HL-60 (cell line): ENCODE measurements at regions not wholly inside any gene's neighbourhood (a gene's known extent, or its start where the extent isn't known, plus 50 kb on each side); places are given as distances from the start of the nearest gene placed in this dataset.

Experiments used
- DNase-seq, 2 experiments: peaks; one replicate each; pipeline ENCODE4 v3.0.0-alpha.2; 2010 to 2020; ENCODE audit warnings: low read depth in 1 of 2, low spot score in 1 of 2
- H3K27ac ChIP-seq: fragments of 250-450 bp; sonication (Bioruptor Pico); replicated peaks from 2 replicates; pipeline ENCODE4 v1.5.1; 2020; ENCODE audit warnings: mild to moderate bottlenecking, moderate library complexity
- H3K27me3 ChIP-seq: fragments of 250-450 bp; sonication (Bioruptor Pico); 2 replicates; pipeline ENCODE4 v1.5.1; 2021; ENCODE audit warnings: mild to moderate bottlenecking, moderate library complexity; ENCODE audit not compliant: insufficient read depth, poor library complexity, severe bottlenecking
- H3K4me3 ChIP-seq: replicated peaks from 2 replicates; pipeline ENCODE4 v1.5.1; 2011; ENCODE audit warnings: mild to moderate bottlenecking, control low read depth, low read length; ENCODE audit not compliant: insufficient read depth
- GABPA ChIP-seq: IDR thresholded peaks from 2 replicates; pipeline ENCODE4 v1.6.1; 2012; ENCODE audit warnings: low read depth
- POLR2AphosphoS5 ChIP-seq: IDR thresholded peaks from 2 replicates; pipeline ENCODE4 v1.6.1; 2012; ENCODE audit warnings: low read depth
- SPI1 ChIP-seq: IDR thresholded peaks from 2 replicates; pipeline ENCODE4 v1.6.1; 2012; ENCODE audit warnings: low read depth, mild to moderate bottlenecking, borderline replicate concordance
- TF ChIP-seq, protein P1 (sequence below): IDR thresholded peaks from 2 replicates; pipeline ENCODE4 v1.6.1; 2012; ENCODE audit warnings: low read depth; ENCODE audit not compliant: insufficient replicate concordance
- TF ChIP-seq, protein P2 (sequence below): IDR thresholded peaks from one replicate; pipeline ENCODE4 v1.5.1; 2011; ENCODE audit warnings: low read length, control low read depth, inconsistent platforms; ENCODE audit not compliant: insufficient read depth

DNA sequence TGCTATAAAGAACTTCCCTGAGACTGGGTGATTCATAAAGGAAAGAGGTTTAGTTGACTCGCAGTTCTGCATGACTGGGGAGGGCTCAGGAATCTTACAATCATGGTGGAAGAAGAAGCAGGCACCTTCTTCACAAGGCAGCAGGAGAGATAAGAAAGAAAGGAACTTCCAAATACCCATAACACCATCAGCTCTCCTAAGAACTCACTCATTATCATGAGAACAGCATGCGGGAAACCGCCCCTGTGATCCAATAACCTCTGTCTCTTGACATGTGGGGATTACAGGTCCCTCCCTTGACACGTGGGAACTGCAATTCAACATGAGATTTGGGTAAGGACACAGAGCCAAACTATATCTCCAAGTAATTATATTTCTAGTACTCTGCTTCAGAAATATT lies 163.8 kb upstream of the CDH20 start:
- no peaks in the 10 kb centered on the region for H3K27me3 ChIP-seq
- H3K27ac ChIP-seq: no peak overlapping the region
- no peak for DNase-seq
- TF ChIP-seq, protein P1, sequence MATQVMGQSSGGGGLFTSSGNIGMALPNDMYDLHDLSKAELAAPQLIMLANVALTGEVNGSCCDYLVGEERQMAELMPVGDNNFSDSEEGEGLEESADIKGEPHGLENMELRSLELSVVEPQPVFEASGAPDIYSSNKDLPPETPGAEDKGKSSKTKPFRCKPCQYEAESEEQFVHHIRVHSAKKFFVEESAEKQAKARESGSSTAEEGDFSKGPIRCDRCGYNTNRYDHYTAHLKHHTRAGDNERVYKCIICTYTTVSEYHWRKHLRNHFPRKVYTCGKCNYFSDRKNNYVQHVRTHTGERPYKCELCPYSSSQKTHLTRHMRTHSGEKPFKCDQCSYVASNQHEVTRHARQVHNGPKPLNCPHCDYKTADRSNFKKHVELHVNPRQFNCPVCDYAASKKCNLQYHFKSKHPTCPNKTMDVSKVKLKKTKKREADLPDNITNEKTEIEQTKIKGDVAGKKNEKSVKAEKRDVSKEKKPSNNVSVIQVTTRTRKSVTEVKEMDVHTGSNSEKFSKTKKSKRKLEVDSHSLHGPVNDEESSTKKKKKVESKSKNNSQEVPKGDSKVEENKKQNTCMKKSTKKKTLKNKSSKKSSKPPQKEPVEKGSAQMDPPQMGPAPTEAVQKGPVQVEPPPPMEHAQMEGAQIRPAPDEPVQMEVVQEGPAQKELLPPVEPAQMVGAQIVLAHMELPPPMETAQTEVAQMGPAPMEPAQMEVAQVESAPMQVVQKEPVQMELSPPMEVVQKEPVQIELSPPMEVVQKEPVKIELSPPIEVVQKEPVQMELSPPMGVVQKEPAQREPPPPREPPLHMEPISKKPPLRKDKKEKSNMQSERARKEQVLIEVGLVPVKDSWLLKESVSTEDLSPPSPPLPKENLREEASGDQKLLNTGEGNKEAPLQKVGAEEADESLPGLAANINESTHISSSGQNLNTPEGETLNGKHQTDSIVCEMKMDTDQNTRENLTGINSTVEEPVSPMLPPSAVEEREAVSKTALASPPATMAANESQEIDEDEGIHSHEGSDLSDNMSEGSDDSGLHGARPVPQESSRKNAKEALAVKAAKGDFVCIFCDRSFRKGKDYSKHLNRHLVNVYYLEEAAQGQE: no peak
- H3K4me3 ChIP-seq: no peak overlapping the region

DNA sequence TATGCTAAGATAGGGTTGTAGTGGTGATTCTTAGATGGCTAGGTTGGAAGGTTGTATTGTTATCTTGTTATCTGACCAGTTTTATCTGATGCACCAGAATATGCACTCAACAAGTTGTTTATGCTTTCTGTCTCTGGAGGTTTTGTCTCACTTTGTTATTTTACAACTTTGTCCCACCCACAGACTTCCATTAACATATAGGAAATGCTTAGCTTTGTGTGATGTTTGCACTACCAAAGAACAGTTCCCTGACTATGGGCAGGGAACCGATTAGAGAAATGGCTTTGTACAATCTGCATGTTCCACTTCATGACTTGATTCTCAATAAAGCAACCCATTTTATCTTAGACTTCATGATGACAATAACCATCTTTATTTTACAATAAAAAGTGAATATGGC lies 160.6 kb upstream of the CDH20 start:
- no peak for TF ChIP-seq POLR2AphosphoS5
- TF ChIP-seq, protein P1: no peak
- TF ChIP-seq GABPA: no peak
- TF ChIP-seq, protein P2, sequence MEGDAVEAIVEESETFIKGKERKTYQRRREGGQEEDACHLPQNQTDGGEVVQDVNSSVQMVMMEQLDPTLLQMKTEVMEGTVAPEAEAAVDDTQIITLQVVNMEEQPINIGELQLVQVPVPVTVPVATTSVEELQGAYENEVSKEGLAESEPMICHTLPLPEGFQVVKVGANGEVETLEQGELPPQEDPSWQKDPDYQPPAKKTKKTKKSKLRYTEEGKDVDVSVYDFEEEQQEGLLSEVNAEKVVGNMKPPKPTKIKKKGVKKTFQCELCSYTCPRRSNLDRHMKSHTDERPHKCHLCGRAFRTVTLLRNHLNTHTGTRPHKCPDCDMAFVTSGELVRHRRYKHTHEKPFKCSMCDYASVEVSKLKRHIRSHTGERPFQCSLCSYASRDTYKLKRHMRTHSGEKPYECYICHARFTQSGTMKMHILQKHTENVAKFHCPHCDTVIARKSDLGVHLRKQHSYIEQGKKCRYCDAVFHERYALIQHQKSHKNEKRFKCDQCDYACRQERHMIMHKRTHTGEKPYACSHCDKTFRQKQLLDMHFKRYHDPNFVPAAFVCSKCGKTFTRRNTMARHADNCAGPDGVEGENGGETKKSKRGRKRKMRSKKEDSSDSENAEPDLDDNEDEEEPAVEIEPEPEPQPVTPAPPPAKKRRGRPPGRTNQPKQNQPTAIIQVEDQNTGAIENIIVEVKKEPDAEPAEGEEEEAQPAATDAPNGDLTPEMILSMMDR: no peak
- no peak for TF ChIP-seq SPI1
- H3K4me3 ChIP-seq: no peak overlapping the region
- DNase-seq: no peak
- no peak overlapping the region for H3K27ac ChIP-seq
- H3K27me3 ChIP-seq: no peaks in the 10 kb centered on the region

DNA sequence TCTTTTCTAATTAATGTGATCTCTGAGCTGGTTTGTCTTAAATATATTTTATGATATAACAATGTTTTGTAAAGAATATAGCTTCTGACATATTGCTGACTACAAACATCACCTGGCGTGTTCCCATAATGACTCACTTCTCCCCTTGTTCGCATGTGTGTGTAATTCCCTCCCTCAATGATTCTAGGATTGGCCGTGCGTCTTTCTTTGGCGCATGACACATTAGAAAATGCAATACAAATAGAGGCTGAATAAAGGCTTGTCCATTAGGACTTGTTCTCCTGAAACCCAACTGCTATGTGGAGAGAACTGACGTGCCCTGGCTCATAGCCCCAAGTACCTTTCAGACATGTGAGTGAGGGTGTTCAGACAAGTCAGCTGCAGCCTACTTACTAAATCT lies 159.7 kb upstream of the CDH20 start:
- no peak overlapping the region for H3K4me3 ChIP-seq
- no peak for DNase-seq
- no peaks in the 10 kb centered on the region for H3K27me3 ChIP-seq
- H3K27ac ChIP-seq: no peak overlapping the region
- no peak for TF ChIP-seq SPI1
- no peak for TF ChIP-seq GABPA
- TF ChIP-seq POLR2AphosphoS5: no peak
- TF ChIP-seq, protein P1: no peak
- TF ChIP-seq, protein P2: no peak

DNA sequence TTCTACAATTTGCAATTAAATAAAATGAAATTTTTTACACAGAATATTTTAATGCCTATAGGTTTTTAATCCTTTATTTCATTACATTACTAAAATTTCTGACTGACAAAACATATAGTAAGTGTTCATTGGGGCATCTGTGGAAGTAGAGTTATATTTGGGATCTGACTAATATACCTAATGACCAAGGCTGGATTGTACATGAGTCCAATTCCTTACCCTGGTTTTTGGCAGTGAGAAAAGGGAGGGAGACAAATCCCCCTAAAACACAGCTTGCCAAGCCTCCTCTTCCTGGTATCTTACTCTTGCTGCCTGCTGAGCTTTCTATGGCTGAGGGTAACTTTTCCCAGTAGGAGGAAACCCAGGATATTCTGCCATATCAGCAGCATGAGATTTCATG lies 149.4 kb upstream of the CDH20 start:
- no peak for DNase-seq
- no peaks in the 10 kb centered on the region for H3K27me3 ChIP-seq
- no peak overlapping the region for H3K27ac ChIP-seq
- no peak overlapping the region for H3K4me3 ChIP-seq
- TF ChIP-seq, protein P1: no peak
- TF ChIP-seq SPI1 (no peak), POLR2AphosphoS5 (no peak), GABPA (no peak)
- TF ChIP-seq, protein P2: no peak
